T-cell (primary cell): ENCODE measurements at regions not wholly inside any gene's neighbourhood (a gene's known extent, or its start where the extent isn't known, plus 50 kb on each side); places are given as distances from the start of the nearest gene placed in this dataset.
"Not testable (repeated sequence)": the region's sequence is repeated elsewhere in the genome, so short reads cannot be mapped to it uniquely, and the experiment has no call there.

Experiments
- ATAC-seq, 4 experiments: fragments of 200-7000 bp in 3 of 4; fragments of 150-1000 bp in 1 of 4; cut with Tn5 transposase; replicated peaks in 1 of 4; 1 replicate in 3 of 4; 2 replicates in 1 of 4; pipeline ENCODE4 v1.10.0; 2021; ENCODE audit warnings: moderate library complexity in 3 of 4, mild to moderate bottlenecking in 2 of 4, moderate number of reproducible peaks in 1 of 4
- CTCF ChIA-PET, 2 donors: fragments of 300-600 bp; sonication (Branson Sonifier 250); formaldehyde crosslinking; loops; one replicate each; lab custom pipeline; 2022; ENCODE audit warnings: antibody characterized with exemption in 2 of 2; lab: Charles Lee
- POLR2A ChIA-PET, 2 donors: fragments of 300-600 bp; sonication (Branson Sonifier 250); formaldehyde crosslinking; loops; one replicate each; lab custom pipeline; 2022; ENCODE audit warnings: antibody characterized with exemption in 2 of 2; lab: Charles Lee
- DNase-seq, 35 experiments: peaks; one replicate each; pipeline versions ENCODE4 v3.0.0 to v3.0.0-alpha.2; 2013 to 2023
- H3K27ac ChIP-seq: one replicate; pipeline ENCODE4 v1.5.1; 2013; ENCODE audit warnings: low read length
- H3K27me3 ChIP-seq, 2 experiments: replicated peaks in 1 of 2; 1 replicate in 1 of 2; 2 replicates in 1 of 2; pipeline versions ENCODE4 v1.6.1 to v1.7.0; 2013; ENCODE audit warnings: low read length in 1 of 2, mixed read lengths in 1 of 2; ENCODE audit not compliant: control insufficient read depth in 2 of 2, insufficient read depth in 2 of 2; ENCODE audit errors: extremely low read depth in 1 of 2
- H3K36me3 ChIP-seq, 2 donors: 1 replicate in 1 of 2; 2 replicates in 1 of 2; pipeline versions ENCODE4 v1.6.1 to v1.7.0; 2013; ENCODE audit warnings: low read length in 1 of 2; ENCODE audit not compliant: control insufficient read depth in 2 of 2, insufficient read depth in 1 of 2; ENCODE audit errors: extremely low read depth in 1 of 2
- H3K4me1 ChIP-seq, 2 experiments: 1 replicate in 1 of 2; 2 replicates in 1 of 2; pipeline versions ENCODE4 v1.6.1 to v1.7.0; 2013; ENCODE audit warnings: low read length in 2 of 2, mixed read lengths in 1 of 2; ENCODE audit not compliant: insufficient read depth in 2 of 2, control insufficient read depth in 1 of 2; ENCODE audit errors: extremely low read depth in 1 of 2
- H3K4me3 ChIP-seq, 2 donors: 1 replicate in 1 of 2; 2 replicates in 1 of 2; pipeline versions ENCODE4 v1.5.1 to v1.7.0; 2013; ENCODE audit warnings: mild to moderate bottlenecking in 2 of 2, low read length in 1 of 2, moderate library complexity in 1 of 2; ENCODE audit not compliant: control insufficient read depth in 1 of 2; ENCODE audit errors: extremely low read depth in 1 of 2
- H3K9me3 ChIP-seq: 2 replicates; pipeline ENCODE4 v1.7.0; 2013
- H3K27ac Mint-ChIP-seq, 2 donors: one replicate each; pipeline ENCODE4 v1.8.0; 2020 to 2021; ENCODE audit warnings: mild to moderate bottlenecking in 2 of 2, mixed read lengths in 2 of 2
- H3K27me3 Mint-ChIP-seq, 2 donors: one replicate each; pipeline ENCODE4 v1.8.0; 2021 to 2022; ENCODE audit warnings: mixed read lengths in 2 of 2
- H3K36me3 Mint-ChIP-seq: one replicate; pipeline ENCODE4 v1.8.0; 2021; ENCODE audit warnings: mixed read lengths
- H3K4me1 Mint-ChIP-seq, 3 donors: one replicate each; pipeline ENCODE4 v1.8.0; 2020 to 2022; ENCODE audit warnings: mixed read lengths in 3 of 3, mild to moderate bottlenecking in 1 of 3
- H3K4me3 Mint-ChIP-seq, 3 donors: one replicate each; pipeline ENCODE4 v1.8.0; 2020 to 2022; ENCODE audit warnings: mild to moderate bottlenecking in 3 of 3, mixed read lengths in 3 of 3, moderate library complexity in 3 of 3
- H3K9me3 Mint-ChIP-seq, 3 donors: one replicate each; pipeline ENCODE4 v1.8.0; 2020 to 2022; ENCODE audit warnings: mixed read lengths in 3 of 3
- WGBS: methylation state at CpG from one replicate; pipeline ENCODE4 v1.1.5; 2013; ENCODE audit warnings: missing lambda C conversion rate; ENCODE audit not compliant: insufficient coverage; 5-methylcytosine and 5-hydroxymethylcytosine counted together

GRCh38 chr5:93213111-93213794 is 367.8 kb downstream of the NR2F1-AS1 start:
- not testable (repeated sequence) for H3K27ac Mint-ChIP-seq, H3K27me3 ChIP-seq
- 84% methylated on average over 4 of the region's 28 CpGs for WGBS

DNA sequence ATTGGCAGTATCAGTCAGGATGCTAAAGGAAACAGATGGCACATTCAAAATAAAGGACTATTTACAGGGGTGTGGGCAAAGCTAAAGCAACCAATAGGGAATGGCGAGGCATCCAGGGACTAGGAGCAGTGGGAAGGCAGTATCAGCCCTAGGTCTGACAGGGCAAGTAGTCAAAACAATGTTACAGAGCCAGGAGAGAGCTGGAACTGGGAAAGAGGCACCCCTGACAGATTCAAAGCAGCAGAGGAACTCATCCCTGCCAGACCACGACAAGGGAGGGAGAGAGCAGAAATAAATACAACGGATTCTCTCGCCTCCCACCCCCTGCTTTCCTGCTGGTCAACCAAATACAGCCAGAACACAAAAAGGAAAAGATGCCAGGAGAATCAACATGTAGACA is 371.5 kb downstream of the NR2F1-AS1 start:
- Histone ChIP-seq H3K4me3 (no peak overlapping the region), H3K9me3 (no peaks in the 10 kb centered on the region), H3K36me3 (no peaks in the 10 kb centered on the region), H3K27ac (no peak overlapping the region), H3K4me1 (no peaks in the 10 kb centered on the region), H3K27me3 (no peaks in the 10 kb centered on the region)
- DNase-seq (no peak), ATAC-seq (no peak)
- Mint-ChIP-seq H3K27ac (no peak overlapping the region), H3K4me3 (no peak overlapping the region), H3K36me3 (no peaks in the 10 kb centered on the region), H3K4me1 (no peaks in the 10 kb centered on the region), H3K9me3 (peaks cover 0 to 12% (median 2%) of the 10 kb centered on the region in 3 donors), H3K27me3 (no peaks in the 10 kb centered on the region)
- 67% methylated on average over 1 of the region's 4 CpGs for WGBS
- CTCF ChIA-PET = no interaction called here
- POLR2A ChIA-PET = no interaction called here

More at GRCh38 chr5:93213111-93213794, 367.8 kb downstream of the NR2F1-AS1 start:
- H3K36me3 ChIP-seq, POLR2A ChIA-PET, H3K4me3 ChIP-seq, H3K9me3 Mint-ChIP-seq, H3K27ac ChIP-seq, H3K4me1 Mint-ChIP-seq, H3K4me1 ChIP-seq, H3K36me3 Mint-ChIP-seq, CTCF ChIA-PET, H3K4me3 Mint-ChIP-seq, DNase-seq, ATAC-seq, H3K9me3 ChIP-seq, H3K27me3 Mint-ChIP-seq: not testable (repeated sequence)

DNA sequence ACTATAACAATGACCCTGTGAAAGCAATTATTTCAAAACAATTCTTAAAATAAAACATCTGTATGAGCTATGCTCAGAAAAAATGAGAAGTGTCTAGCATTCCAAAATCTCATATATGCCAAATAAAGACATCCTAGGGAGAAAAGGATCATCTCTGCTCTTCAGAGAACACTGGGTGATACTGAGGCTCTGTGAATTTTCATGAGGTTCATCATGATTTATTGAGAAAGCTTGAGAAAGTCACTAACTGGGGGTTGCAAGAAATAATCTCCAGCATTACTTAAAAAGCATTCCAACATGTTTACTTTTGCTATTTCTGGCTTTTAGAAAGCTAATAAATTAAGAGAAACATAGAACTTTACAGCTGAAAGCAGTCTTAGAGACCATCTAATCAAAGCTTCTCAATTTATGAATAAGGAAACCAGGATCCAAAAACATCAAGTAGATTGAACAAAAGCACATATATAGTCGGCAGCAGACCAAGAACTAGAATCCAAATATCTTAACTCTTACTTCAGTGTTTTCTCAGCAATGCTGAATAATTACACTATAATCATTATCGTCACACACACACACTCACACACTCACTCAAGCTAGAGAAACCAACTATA is 372.8 kb downstream of the NR2F1-AS1 start:
- no peaks in the 10 kb centered on the region for H3K36me3 Mint-ChIP-seq
- no CpG with 5 or more reads among the region's 2 CpGs for WGBS
- H3K27ac ChIP-seq = no peak overlapping the region

DNA sequence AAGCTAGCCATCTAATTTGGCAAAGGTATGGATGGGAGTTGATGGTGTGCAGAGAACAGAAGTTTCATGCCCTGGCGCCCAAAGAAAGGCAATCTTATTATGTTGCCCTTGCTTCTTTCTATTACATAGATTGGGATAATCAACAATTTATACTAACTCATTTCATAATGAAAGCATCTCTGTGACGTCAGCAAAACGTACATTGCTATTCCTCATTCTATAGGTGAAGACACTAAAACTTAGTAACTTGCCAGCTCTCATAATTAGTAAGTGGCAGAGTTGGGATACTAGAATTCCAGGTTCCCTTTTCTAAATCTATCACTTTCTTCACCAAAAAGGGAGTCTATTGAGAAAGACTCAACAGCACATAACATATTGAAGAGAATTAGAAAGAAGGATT is 374.8 kb downstream of the NR2F1-AS1 start:
- Mint-ChIP-seq H3K4me3 (no peak overlapping the region), H3K27me3 (no peaks in the 10 kb centered on the region), H3K4me1 (no peaks in the 10 kb centered on the region), H3K27ac (no peak overlapping the region), H3K36me3 (no peaks in the 10 kb centered on the region), H3K9me3 (peaks cover 0 to 12% (median 3%) of the 10 kb centered on the region in 3 donors)
- DNase-seq = no peak
- CTCF ChIA-PET = no interaction called here
- no peaks in the 10 kb centered on the region for H3K9me3 ChIP-seq
- no peaks in the 10 kb centered on the region for H3K27me3 ChIP-seq
- no peaks in the 10 kb centered on the region for H3K36me3 ChIP-seq
- no peak overlapping the region for H3K27ac ChIP-seq
- H3K4me1 ChIP-seq = no peaks in the 10 kb centered on the region
- WGBS = no CpG with 5 or more reads among the region's 3 CpGs
- ATAC-seq = no peak
- H3K4me3 ChIP-seq = no peak overlapping the region
- POLR2A ChIA-PET = no interaction called here

More for the DNA sequence above, 372.8 kb downstream of the NR2F1-AS1 start:
- H3K4me3 ChIP-seq = no peak overlapping the region
- H3K4me1 ChIP-seq = no peaks in the 10 kb centered on the region
- DNase-seq = no peak
- peaks cover 0 to 12% (median 2%) of the 10 kb centered on the region in 3 donors for H3K9me3 Mint-ChIP-seq
- no peaks in the 10 kb centered on the region for H3K27me3 Mint-ChIP-seq
- CTCF ChIA-PET = interaction anchor here in 1 of 2 donors (0.7 kb wide), 1 partner anchor 60 kb away, joined by 3 read pairs; no protein-coding TSS in a partner anchor
- H3K27me3 ChIP-seq = no peaks in the 10 kb centered on the region
- ATAC-seq = no peak
- no peaks in the 10 kb centered on the region for H3K9me3 ChIP-seq
- H3K4me1 Mint-ChIP-seq = no peaks in the 10 kb centered on the region
- POLR2A ChIA-PET = no interaction called here
- no peaks in the 10 kb centered on the region for H3K36me3 ChIP-seq
- H3K27ac Mint-ChIP-seq = no peak overlapping the region
- no peak overlapping the region for H3K4me3 Mint-ChIP-seq

GRCh38 chr5:93201061-93201460 is 380.0 kb downstream of the NR2F1-AS1 start:
- no peaks in the 10 kb centered on the region for H3K27me3 Mint-ChIP-seq
- ChIA-PET POLR2A (no interaction called here), CTCF (no interaction called here)
- peaks cover 4 to 11% (median 6%) of the 10 kb centered on the region in 3 donors for H3K9me3 Mint-ChIP-seq
- H3K4me1 Mint-ChIP-seq = no peaks in the 10 kb centered on the region
- H3K36me3 ChIP-seq = no peaks in the 10 kb centered on the region
- no peaks in the 10 kb centered on the region for H3K27me3 ChIP-seq
- no peaks in the 10 kb centered on the region for H3K4me1 ChIP-seq
- WGBS = 87% methylated on average over 4 of the region's 5 CpGs
- no peak for ATAC-seq
- no peak overlapping the region for H3K4me3 ChIP-seq
- H3K36me3 Mint-ChIP-seq = no peaks in the 10 kb centered on the region
- H3K9me3 ChIP-seq = no peaks in the 10 kb centered on the region
- no peak for DNase-seq
- no peak overlapping the region for H3K27ac ChIP-seq
- no peak overlapping the region for H3K27ac Mint-ChIP-seq
- H3K4me3 Mint-ChIP-seq = no peak overlapping the region

DNA sequence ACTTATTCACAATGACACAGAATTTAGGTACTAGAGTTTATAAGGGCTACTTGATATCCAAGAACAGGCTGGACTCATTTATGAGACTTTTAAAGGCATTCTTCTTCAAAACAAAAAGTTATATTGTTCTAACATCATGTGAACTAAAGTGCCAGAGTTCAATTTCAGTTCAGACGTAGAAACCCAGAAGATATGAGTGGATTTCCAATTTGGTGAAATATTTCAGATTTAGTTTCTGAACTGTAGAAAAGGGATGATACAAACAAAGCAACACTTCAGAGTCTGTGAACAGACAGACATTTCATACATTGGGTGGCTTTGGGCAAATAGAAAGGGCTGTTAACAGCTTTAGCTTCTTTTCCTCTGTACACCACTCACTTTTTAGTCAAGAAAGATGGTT is 384.0 kb downstream of the NR2F1-AS1 start:
- Mint-ChIP-seq H3K27ac (no peak overlapping the region), H3K4me3 (no peak overlapping the region), H3K9me3 (peaks cover 4 to 5% (median 5%) of the 10 kb centered on the region in 3 donors), H3K4me1 (no peaks in the 10 kb centered on the region), H3K36me3 (no peaks in the 10 kb centered on the region), H3K27me3 (no peaks in the 10 kb centered on the region)
- CTCF ChIA-PET = no interaction called here
- no peak overlapping the region for H3K4me3 ChIP-seq
- no peak overlapping the region for H3K27ac ChIP-seq
- POLR2A ChIA-PET = no interaction called here
- no peaks in the 10 kb centered on the region for H3K4me1 ChIP-seq
- DNase-seq = no peak
- H3K27me3 ChIP-seq = no peaks in the 10 kb centered on the region
- no peak for ATAC-seq
- H3K36me3 ChIP-seq = no peaks in the 10 kb centered on the region
- WGBS = 80% methylated on average over 1 of the region's 1 CpG
- no peaks in the 10 kb centered on the region for H3K9me3 ChIP-seq
